ENCODE measurements at regions not wholly inside any gene's neighbourhood (a gene's known extent, or its start where the extent isn't known, plus 50 kb on each side); places are given as distances from the start of the nearest gene placed in this dataset.

- no peaks in the 10 kb centered on the region for H3K27me3 ChIP-seq (ENCODE audit: control insufficient read depth, insufficient read depth, low read length)
- intact Hi-C loops (cut with DNase I) = no loop called here
- H3K4me3 ChIP-seq (ENCODE audit: low read length in 3 of 3) = no peak overlapping the region
- no peaks in the 10 kb centered on the region for H3K9me3 ChIP-seq (ENCODE audit: control insufficient read depth in 2 of 3, insufficient read depth in 1 of 3, low read length in 3 of 3)
- no peak for FAIRE-seq
- no peak overlapping the region for H3K9ac ChIP-seq (ENCODE audit: low read length in 3 of 3)
- H3K27ac ChIP-seq (ENCODE audit: low read depth in 2 of 2, low read length in 2 of 2) = no peak overlapping the region
- DNase-seq = no peak
- H3K36me3 ChIP-seq (ENCODE audit: control insufficient read depth in 2 of 3, insufficient read depth in 3 of 3, low read length in 3 of 3) = no peaks in the 10 kb centered on the region
- TF ChIP-seq, protein P1, sequence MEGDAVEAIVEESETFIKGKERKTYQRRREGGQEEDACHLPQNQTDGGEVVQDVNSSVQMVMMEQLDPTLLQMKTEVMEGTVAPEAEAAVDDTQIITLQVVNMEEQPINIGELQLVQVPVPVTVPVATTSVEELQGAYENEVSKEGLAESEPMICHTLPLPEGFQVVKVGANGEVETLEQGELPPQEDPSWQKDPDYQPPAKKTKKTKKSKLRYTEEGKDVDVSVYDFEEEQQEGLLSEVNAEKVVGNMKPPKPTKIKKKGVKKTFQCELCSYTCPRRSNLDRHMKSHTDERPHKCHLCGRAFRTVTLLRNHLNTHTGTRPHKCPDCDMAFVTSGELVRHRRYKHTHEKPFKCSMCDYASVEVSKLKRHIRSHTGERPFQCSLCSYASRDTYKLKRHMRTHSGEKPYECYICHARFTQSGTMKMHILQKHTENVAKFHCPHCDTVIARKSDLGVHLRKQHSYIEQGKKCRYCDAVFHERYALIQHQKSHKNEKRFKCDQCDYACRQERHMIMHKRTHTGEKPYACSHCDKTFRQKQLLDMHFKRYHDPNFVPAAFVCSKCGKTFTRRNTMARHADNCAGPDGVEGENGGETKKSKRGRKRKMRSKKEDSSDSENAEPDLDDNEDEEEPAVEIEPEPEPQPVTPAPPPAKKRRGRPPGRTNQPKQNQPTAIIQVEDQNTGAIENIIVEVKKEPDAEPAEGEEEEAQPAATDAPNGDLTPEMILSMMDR (IDR thresholded peaks at IDR 0.05; ENCODE audit: borderline replicate concordance, extremely low read depth, insufficient read depth) = no peak
- H3K4me1 ChIP-seq (ENCODE audit: control insufficient read depth in 2 of 3, insufficient read depth in 2 of 3, low read depth in 1 of 3, low read length in 3 of 3) = no peaks in the 10 kb centered on the region
Observed at GRCh38 chr12:39081910-39082309, 176.5 kb upstream of the CPNE8 start.

- no peaks in the 10 kb centered on the region for H3K27me3 ChIP-seq (ENCODE audit: control insufficient read depth, insufficient read depth, low read length)
- intact Hi-C loops (cut with DNase I) = no loop called here
- H3K36me3 ChIP-seq (ENCODE audit: control insufficient read depth in 2 of 3, insufficient read depth in 3 of 3, low read length in 3 of 3) = no peaks in the 10 kb centered on the region
- H3K4me3 ChIP-seq (ENCODE audit: low read length in 3 of 3) = no peak overlapping the region
- TF ChIP-seq, protein P1 (IDR thresholded peaks at IDR 0.05; ENCODE audit: borderline replicate concordance, extremely low read depth, insufficient read depth) = no peak
- no peaks in the 10 kb centered on the region for H3K4me1 ChIP-seq (ENCODE audit: control insufficient read depth in 2 of 3, insufficient read depth in 2 of 3, low read depth in 1 of 3, low read length in 3 of 3)
- FAIRE-seq (no peak), DNase-seq (no peak)
- H3K9me3 ChIP-seq (ENCODE audit: control insufficient read depth in 2 of 3, insufficient read depth in 1 of 3, low read length in 3 of 3) = no peaks in the 10 kb centered on the region
- H3K27ac ChIP-seq (ENCODE audit: low read depth in 2 of 2, low read length in 2 of 2) = no peak overlapping the region
- no peak overlapping the region for H3K9ac ChIP-seq (ENCODE audit: low read length in 3 of 3)
Observed at GRCh38 chr12:39077226-39077625, 171.8 kb upstream of the CPNE8 start.

DNA sequence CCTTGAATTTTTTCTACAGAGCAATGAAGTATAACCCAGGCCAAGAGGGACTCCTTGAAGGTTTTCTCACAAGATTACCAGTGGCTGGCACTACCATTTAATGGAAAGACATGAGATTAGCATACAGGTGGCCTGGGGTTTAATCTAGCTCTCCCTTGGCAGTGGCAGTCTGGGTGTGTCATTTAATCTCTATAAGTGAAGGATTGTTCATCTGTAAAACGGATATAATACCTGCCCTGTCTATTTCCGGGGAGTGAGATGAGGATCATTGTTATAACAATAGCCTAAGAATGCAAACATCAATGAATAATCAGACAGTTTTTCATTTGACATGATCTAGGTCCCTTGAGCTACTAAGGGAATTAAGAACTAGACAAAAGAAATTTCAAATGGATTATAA lies 168.7 kb upstream of the CPNE8 start:
- intact Hi-C loops (cut with DNase I) = no loop called here
- H3K9me3 ChIP-seq (ENCODE audit: control insufficient read depth in 2 of 3, insufficient read depth in 1 of 3, low read length in 3 of 3) = no peaks in the 10 kb centered on the region
- no peak overlapping the region for H3K27ac ChIP-seq (ENCODE audit: low read depth in 2 of 2, low read length in 2 of 2)
- no peaks in the 10 kb centered on the region for H3K4me1 ChIP-seq (ENCODE audit: control insufficient read depth in 2 of 3, insufficient read depth in 2 of 3, low read depth in 1 of 3, low read length in 3 of 3)
- no peak for FAIRE-seq
- no peak overlapping the region for H3K4me3 ChIP-seq (ENCODE audit: low read length in 3 of 3)
- no peak for DNase-seq
- no peak overlapping the region for H3K9ac ChIP-seq (ENCODE audit: low read length in 3 of 3)
- no peaks in the 10 kb centered on the region for H3K27me3 ChIP-seq (ENCODE audit: control insufficient read depth, insufficient read depth, low read length)
- TF ChIP-seq, protein P1 (IDR thresholded peaks at IDR 0.05; ENCODE audit: borderline replicate concordance, extremely low read depth, insufficient read depth) = no peak
- no peaks in the 10 kb centered on the region for H3K36me3 ChIP-seq (ENCODE audit: control insufficient read depth in 2 of 3, insufficient read depth in 3 of 3, low read length in 3 of 3)

GRCh38 chr12:39072658-39073057 lies 167.3 kb upstream of the CPNE8 start:
- intact Hi-C loops (cut with DNase I) = no loop called here
- TF ChIP-seq, protein P1 (IDR thresholded peaks at IDR 0.05; ENCODE audit: borderline replicate concordance, extremely low read depth, insufficient read depth) = no peak
- Histone ChIP-seq H3K36me3 (ENCODE audit: control insufficient read depth in 2 of 3, insufficient read depth in 3 of 3, low read length in 3 of 3) (no peaks in the 10 kb centered on the region), H3K4me1 (ENCODE audit: control insufficient read depth in 2 of 3, insufficient read depth in 2 of 3, low read depth in 1 of 3, low read length in 3 of 3) (no peaks in the 10 kb centered on the region), H3K9me3 (ENCODE audit: control insufficient read depth in 2 of 3, insufficient read depth in 1 of 3, low read length in 3 of 3) (no peaks in the 10 kb centered on the region), H3K27ac (ENCODE audit: low read depth in 2 of 2, low read length in 2 of 2) (no peak overlapping the region), H3K9ac (ENCODE audit: low read length in 3 of 3) (no peak overlapping the region), H3K27me3 (ENCODE audit: control insufficient read depth, insufficient read depth, low read length) (no peaks in the 10 kb centered on the region), H3K4me3 (ENCODE audit: low read length in 3 of 3) (no peak overlapping the region)
- no peak for DNase-seq
- FAIRE-seq = no peak

Measured in kidney (tissue), 13 donors.